WTC11 (cell line): ENCODE measurements at regions not wholly inside any gene's neighbourhood (a gene's known extent, or its start where the extent isn't known, plus 50 kb on each side); places are given as distances from the start of the nearest gene placed in this dataset.

Source experiments
- ATAC-seq: fragments of 200-7000 bp; cut with Tn5 transposase; 2 replicates; pipeline ENCODE4 v1.10.0; 2021; ENCODE audit warnings: mild to moderate bottlenecking, moderate library complexity
- CTCF ChIA-PET: fragments of 300-600 bp; sonication (Branson Sonifier 250); formaldehyde crosslinking; loops from one replicate; lab custom pipeline; 2021; ENCODE audit warnings: antibody characterized with exemption; lab: Charles Lee
- POLR2A ChIA-PET: fragments of 350-600 bp; sonication (Branson Sonifier 250); formaldehyde crosslinking; loops from one replicate; lab custom pipeline; 2021; ENCODE audit warnings: antibody characterized with exemption; lab: Charles Lee
- DNase-seq: peaks from one replicate; pipeline ENCODE4 v3.0.0; 2021; ENCODE audit warnings: low spot score
- H3K27ac Mint-ChIP-seq: 2 replicates; pipeline ENCODE4 v1.8.0; 2021; ENCODE audit warnings: mixed read lengths
- H3K27me3 Mint-ChIP-seq: 2 replicates; pipeline ENCODE4 v1.8.0; 2021; ENCODE audit warnings: low read depth, mild to moderate bottlenecking, moderate library complexity, mixed read lengths
- H3K36me3 Mint-ChIP-seq: 2 replicates; pipeline ENCODE4 v1.8.0; 2021; ENCODE audit warnings: mixed read lengths
- H3K4me1 Mint-ChIP-seq: 2 replicates; pipeline ENCODE4 v1.8.0; 2022; ENCODE audit warnings: mixed read lengths
- H3K4me3 Mint-ChIP-seq: 2 replicates; pipeline ENCODE4 v1.8.0; 2021; ENCODE audit warnings: mild to moderate bottlenecking, moderate library complexity, mixed read lengths
- H3K9me3 Mint-ChIP-seq: 2 replicates; pipeline ENCODE4 v1.8.0; 2021; ENCODE audit warnings: mixed read lengths
- FOXJ3 ChIP-seq: sonication (generic); formaldehyde crosslinking; IDR thresholded peaks from 2 replicates; pipeline ENCODE4 v1.9.0; 2021; ENCODE audit warnings: missing genetic modification reagents, mild to moderate bottlenecking, borderline replicate concordance
- FOXK1 ChIP-seq: sonication (generic); formaldehyde crosslinking; IDR thresholded peaks from 2 replicates; pipeline ENCODE4 v1.8.0; 2022; ENCODE audit warnings: mild to moderate bottlenecking, moderate library complexity, missing genetic modification reagents
- FOXP1 ChIP-seq: sonication (generic); formaldehyde crosslinking; IDR thresholded peaks from 2 replicates; pipeline ENCODE4 v1.8.0; 2022; ENCODE audit warnings: missing genetic modification reagents, mild to moderate bottlenecking, moderate library complexity, borderline replicate concordance
- KAT7 ChIP-seq: sonication (generic); formaldehyde crosslinking; IDR thresholded peaks from 2 replicates; pipeline ENCODE4 v1.8.1; 2023; ENCODE audit warnings: missing genetic modification reagents, mild to moderate bottlenecking, borderline replicate concordance
- NFE2L1 ChIP-seq: sonication (generic); formaldehyde crosslinking; IDR thresholded peaks from 2 replicates; pipeline ENCODE4 v1.8.1; 2023; ENCODE audit warnings: missing genetic modification reagents
- NR1H2 ChIP-seq: sonication (generic); formaldehyde crosslinking; IDR thresholded peaks from 2 replicates; pipeline ENCODE4 v1.9.0; 2021; ENCODE audit warnings: mild to moderate bottlenecking, moderate library complexity, missing genetic modification reagents
- PRRX2 ChIP-seq: fragments of 250-450 bp; sonication (Bioruptor Pico); IDR thresholded peaks from 2 replicates; pipeline ENCODE4 v1.8.0; 2021; ENCODE audit warnings: mild to moderate bottlenecking
- TP53 ChIP-seq: sonication (generic); formaldehyde crosslinking; IDR thresholded peaks from 2 replicates; pipeline ENCODE4 v1.8.1; 2023; ENCODE audit warnings: mild to moderate bottlenecking, missing genetic modification reagents
- ZNF121 ChIP-seq: sonication (generic); formaldehyde crosslinking; IDR thresholded peaks from 2 replicates; pipeline ENCODE4 v1.8.0; 2023; ENCODE audit warnings: missing genetic modification reagents
- TF ChIP-seq, protein P1 (sequence below): fragments of 250-450 bp; sonication (Bioruptor Pico); IDR thresholded peaks from 2 replicates; pipeline ENCODE4 v2.1.2; 2022; ENCODE audit warnings: mild to moderate bottlenecking, moderate library complexity
- TF ChIP-seq, protein P2 (sequence below): sonication (generic); formaldehyde crosslinking; IDR thresholded peaks from 2 replicates; pipeline ENCODE4 v1.8.0; 2022; ENCODE audit warnings: mild to moderate bottlenecking, missing genetic modification reagents
- TF ChIP-seq, protein P3 (sequence below): fragments of 250-450 bp; sonication (Bioruptor Pico); IDR thresholded peaks from 2 replicates; pipeline ENCODE4 v1.8.0; 2021; ENCODE audit warnings: mild to moderate bottlenecking
- TF ChIP-seq, protein P4 (sequence below): sonication (generic); formaldehyde crosslinking; IDR thresholded peaks from 2 replicates; pipeline ENCODE4 v1.8.0; 2023; ENCODE audit warnings: missing genetic modification reagents
- TF ChIP-seq, protein P5 (sequence below): sonication (generic); formaldehyde crosslinking; IDR thresholded peaks from 2 replicates; pipeline ENCODE4 v1.8.1; 2022; ENCODE audit warnings: missing genetic modification reagents, borderline replicate concordance
- TF ChIP-seq, protein P6 (sequence below): sonication (generic); formaldehyde crosslinking; IDR thresholded peaks from 2 replicates; pipeline ENCODE4 v1.8.0; 2022; ENCODE audit warnings: mild to moderate bottlenecking, missing genetic modification reagents
- TF ChIP-seq, protein P7 (sequence below): sonication (generic); formaldehyde crosslinking; IDR thresholded peaks from 2 replicates; pipeline ENCODE4 v1.8.1; 2023; ENCODE audit warnings: mild to moderate bottlenecking, missing genetic modification reagents, moderate library complexity

DNA sequence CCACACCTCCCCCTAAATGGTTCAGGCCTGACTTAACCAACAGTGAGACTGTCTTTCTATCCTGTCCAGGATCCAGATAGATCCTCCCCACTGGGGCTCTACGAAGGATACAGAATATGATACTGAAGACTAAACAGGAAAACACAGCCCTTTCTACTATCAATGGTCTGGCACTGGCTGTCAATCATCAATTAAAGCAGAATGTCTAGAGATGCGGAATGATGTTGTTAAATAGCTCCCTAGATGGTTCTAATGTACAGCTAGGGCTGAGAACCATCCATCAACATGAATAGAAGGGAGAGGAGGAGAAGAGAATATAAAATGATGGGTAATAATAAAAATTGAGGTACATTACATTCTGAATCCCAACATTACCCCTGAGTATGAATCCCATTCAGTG is 314.3 kb upstream of the CELF2 start (continued):
- TF ChIP-seq, protein P1, sequence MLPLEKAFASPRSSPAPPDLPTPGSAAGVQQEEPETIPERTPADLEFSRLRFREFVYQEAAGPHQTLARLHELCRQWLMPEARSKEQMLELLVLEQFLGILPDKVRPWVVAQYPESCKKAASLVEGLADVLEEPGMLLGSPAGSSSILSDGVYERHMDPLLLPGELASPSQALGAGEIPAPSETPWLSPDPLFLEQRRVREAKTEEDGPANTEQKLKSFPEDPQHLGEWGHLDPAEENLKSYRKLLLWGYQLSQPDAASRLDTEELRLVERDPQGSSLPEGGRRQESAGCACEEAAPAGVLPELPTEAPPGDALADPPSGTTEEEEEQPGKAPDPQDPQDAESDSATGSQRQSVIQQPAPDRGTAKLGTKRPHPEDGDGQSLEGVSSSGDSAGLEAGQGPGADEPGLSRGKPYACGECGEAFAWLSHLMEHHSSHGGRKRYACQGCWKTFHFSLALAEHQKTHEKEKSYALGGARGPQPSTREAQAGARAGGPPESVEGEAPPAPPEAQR (CRISPR knock-in tag) = no peak
- TF ChIP-seq, protein P2, sequence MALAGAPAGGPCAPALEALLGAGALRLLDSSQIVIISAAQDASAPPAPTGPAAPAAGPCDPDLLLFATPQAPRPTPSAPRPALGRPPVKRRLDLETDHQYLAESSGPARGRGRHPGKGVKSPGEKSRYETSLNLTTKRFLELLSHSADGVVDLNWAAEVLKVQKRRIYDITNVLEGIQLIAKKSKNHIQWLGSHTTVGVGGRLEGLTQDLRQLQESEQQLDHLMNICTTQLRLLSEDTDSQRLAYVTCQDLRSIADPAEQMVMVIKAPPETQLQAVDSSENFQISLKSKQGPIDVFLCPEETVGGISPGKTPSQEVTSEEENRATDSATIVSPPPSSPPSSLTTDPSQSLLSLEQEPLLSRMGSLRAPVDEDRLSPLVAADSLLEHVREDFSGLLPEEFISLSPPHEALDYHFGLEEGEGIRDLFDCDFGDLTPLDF (CRISPR knock-in tag) = no peak
- TF ChIP-seq PRRX2 (CRISPR knock-in tag) (no peak), ZNF121 (CRISPR knock-in tag) (no peak), FOXK1 (no peak), TP53 (CRISPR knock-in tag) (no peak), FOXJ3 (CRISPR knock-in tag) (no peak)
- TF ChIP-seq, protein P3, sequence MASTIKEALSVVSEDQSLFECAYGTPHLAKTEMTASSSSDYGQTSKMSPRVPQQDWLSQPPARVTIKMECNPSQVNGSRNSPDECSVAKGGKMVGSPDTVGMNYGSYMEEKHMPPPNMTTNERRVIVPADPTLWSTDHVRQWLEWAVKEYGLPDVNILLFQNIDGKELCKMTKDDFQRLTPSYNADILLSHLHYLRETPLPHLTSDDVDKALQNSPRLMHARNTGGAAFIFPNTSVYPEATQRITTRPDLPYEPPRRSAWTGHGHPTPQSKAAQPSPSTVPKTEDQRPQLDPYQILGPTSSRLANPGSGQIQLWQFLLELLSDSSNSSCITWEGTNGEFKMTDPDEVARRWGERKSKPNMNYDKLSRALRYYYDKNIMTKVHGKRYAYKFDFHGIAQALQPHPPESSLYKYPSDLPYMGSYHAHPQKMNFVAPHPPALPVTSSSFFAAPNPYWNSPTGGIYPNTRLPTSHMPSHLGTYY (CRISPR knock-in tag) = no peak

DNA sequence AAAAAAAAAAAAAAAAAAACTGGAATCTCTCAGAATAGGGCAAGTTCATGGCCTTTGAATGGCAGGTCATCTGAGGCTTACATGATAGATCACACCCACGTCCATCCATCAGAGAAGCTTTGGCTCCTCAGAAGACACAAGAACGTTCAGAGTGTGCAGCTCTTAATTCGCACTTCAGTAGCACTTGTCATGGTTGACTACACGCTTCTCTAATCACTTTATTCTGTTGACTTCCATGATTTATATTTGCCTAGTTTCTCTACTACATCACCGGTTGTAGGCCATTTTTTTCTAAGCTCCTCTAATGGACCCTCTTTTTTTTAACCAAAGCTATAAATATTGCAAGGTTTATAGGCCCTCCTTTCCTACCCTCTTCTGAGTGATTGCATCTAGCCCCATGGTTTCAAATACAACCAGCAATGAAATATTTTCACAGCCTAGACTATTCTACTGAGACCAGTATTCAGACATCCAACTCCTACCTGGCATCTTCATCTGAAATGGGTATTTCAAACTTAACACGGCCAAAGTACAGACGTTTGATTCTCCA is 305.4 kb upstream of the CELF2 start:
- TF ChIP-seq KAT7 (CRISPR knock-in tag) (no peak), FOXP1 (no peak), NFE2L1 (CRISPR knock-in tag) (no peak), NR1H2 (CRISPR knock-in tag) (no peak), FOXK1 (no peak)
- TF ChIP-seq, protein P4, sequence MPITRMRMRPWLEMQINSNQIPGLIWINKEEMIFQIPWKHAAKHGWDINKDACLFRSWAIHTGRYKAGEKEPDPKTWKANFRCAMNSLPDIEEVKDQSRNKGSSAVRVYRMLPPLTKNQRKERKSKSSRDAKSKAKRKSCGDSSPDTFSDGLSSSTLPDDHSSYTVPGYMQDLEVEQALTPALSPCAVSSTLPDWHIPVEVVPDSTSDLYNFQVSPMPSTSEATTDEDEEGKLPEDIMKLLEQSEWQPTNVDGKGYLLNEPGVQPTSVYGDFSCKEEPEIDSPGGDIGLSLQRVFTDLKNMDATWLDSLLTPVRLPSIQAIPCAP (CRISPR knock-in tag) = no peak
- TF ChIP-seq, protein P5, sequence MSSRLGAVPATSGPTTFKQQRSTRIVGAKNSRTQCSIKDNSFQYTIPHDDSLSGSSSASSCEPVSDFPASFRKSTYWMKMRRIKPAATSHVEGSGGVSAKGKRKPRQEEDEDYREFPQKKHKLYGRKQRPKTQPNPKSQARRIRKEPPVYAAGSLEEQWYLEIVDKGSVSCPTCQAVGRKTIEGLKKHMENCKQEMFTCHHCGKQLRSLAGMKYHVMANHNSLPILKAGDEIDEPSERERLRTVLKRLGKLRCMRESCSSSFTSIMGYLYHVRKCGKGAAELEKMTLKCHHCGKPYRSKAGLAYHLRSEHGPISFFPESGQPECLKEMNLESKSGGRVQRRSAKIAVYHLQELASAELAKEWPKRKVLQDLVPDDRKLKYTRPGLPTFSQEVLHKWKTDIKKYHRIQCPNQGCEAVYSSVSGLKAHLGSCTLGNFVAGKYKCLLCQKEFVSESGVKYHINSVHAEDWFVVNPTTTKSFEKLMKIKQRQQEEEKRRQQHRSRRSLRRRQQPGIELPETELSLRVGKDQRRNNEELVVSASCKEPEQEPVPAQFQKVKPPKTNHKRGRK (CRISPR knock-in tag) = no peak
- TF ChIP-seq, protein P1 (CRISPR knock-in tag) = no peak
- TF ChIP-seq, protein P6, sequence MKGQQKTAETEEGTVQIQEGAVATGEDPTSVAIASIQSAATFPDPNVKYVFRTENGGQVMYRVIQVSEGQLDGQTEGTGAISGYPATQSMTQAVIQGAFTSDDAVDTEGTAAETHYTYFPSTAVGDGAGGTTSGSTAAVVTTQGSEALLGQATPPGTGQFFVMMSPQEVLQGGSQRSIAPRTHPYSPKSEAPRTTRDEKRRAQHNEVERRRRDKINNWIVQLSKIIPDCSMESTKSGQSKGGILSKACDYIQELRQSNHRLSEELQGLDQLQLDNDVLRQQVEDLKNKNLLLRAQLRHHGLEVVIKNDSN = no peak
- TF ChIP-seq, protein P7, sequence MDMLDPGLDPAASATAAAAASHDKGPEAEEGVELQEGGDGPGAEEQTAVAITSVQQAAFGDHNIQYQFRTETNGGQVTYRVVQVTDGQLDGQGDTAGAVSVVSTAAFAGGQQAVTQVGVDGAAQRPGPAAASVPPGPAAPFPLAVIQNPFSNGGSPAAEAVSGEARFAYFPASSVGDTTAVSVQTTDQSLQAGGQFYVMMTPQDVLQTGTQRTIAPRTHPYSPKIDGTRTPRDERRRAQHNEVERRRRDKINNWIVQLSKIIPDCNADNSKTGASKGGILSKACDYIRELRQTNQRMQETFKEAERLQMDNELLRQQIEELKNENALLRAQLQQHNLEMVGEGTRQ (CRISPR knock-in tag) = no peak
- H3K4me1 Mint-ChIP-seq = peaks cover 21% of the 10 kb centered on the region
- CTCF ChIA-PET = no interaction called here
- DNase-seq (no peak), ATAC-seq (no peak)
- H3K4me3 Mint-ChIP-seq = no peak overlapping the region
- H3K27ac Mint-ChIP-seq = no peak overlapping the region
- H3K9me3 Mint-ChIP-seq = peaks cover 20% of the 10 kb centered on the region
- no peaks in the 10 kb centered on the region for H3K27me3 Mint-ChIP-seq
- POLR2A ChIA-PET = no interaction called here
- H3K36me3 Mint-ChIP-seq = no peaks in the 10 kb centered on the region
